T47D (cell line): ENCODE measurements at regions not wholly inside any gene's neighbourhood (a gene's known extent, or its start where the extent isn't known, plus 50 kb on each side); places are given as distances from the start of the nearest gene placed in this dataset.
"Not testable (repeated sequence)": the region's sequence is repeated elsewhere in the genome, so short reads cannot be mapped to it uniquely, and the experiment has no call there.

Source experiments
- DNase-seq, 2 experiments: peaks; one replicate each; pipeline versions ENCODE4 v3.0.0 to v3.0.0-alpha.2; 2011 to 2012; ENCODE audit warnings: low read depth in 1 of 2, low spot score in 1 of 2
- JUND ChIP-seq: IDR thresholded peaks from 2 replicates; pipeline ENCODE4 v1.6.1; 2012; ENCODE audit warnings: low read depth
- in situ Hi-C: cut with HindIII; loops from 2 replicates; pipeline ENCODE4 v1.10.0; 2016; ENCODE audit warnings: low sequenced_read_pairs, low pct_unique_long_range_greater_than_20kb

GRCh38 chr4:38371391-38371851 is 292.6 kb upstream of the KLF3 start:
- no peak for TF ChIP-seq JUND
- in situ Hi-C loops = no loop called here
- DNase-seq = no peak

- DNase-seq = no peak
- TF ChIP-seq JUND = no peak
- in situ Hi-C loops = no loop called here
Observed at GRCh38 chr4:38373375-38373774, 290.6 kb upstream of the KLF3 start.

- in situ Hi-C loops = no loop called here
- no peak for TF ChIP-seq JUND
- DNase-seq = no peak
Observed at GRCh38 chr4:38377195-38377594, 286.8 kb upstream of the KLF3 start.

- TF ChIP-seq JUND = no peak
- in situ Hi-C loops = no loop called here
- DNase-seq = no peak
Observed at GRCh38 chr4:38378478-38378877, 285.5 kb upstream of the KLF3 start.

- no peak for DNase-seq
- no peak for TF ChIP-seq JUND
- in situ Hi-C loops = no loop called here
Observed at GRCh38 chr4:38381788-38382187, 282.2 kb upstream of the KLF3 start.

- TF ChIP-seq JUND = no peak
- in situ Hi-C loops = no loop called here
- DNase-seq = no peak
Observed at GRCh38 chr4:38382520-38382919, 281.5 kb upstream of the KLF3 start.

GRCh38 chr4:38383646-38384121 is 280.3 kb upstream of the KLF3 start:
- in situ Hi-C loops = no loop called here
- TF ChIP-seq JUND = no peak
- no peak for DNase-seq

GRCh38 chr4:38385093-38386004 is 278.6 kb upstream of the KLF3 start:
- DNase-seq = no peak
- in situ Hi-C loops = no loop called here
- no peak for TF ChIP-seq JUND

- in situ Hi-C loops = no loop called here
- TF ChIP-seq JUND = no peak
- DNase-seq = no peak
Observed at GRCh38 chr4:38386005-38386551, 277.9 kb upstream of the KLF3 start.

GRCh38 chr4:38386654-38387188 is 277.3 kb upstream of the KLF3 start:
- no peak for TF ChIP-seq JUND
- no peak for DNase-seq
- in situ Hi-C loops = no loop called here

GRCh38 chr4:38387348-38387747 is 276.7 kb upstream of the KLF3 start:
- DNase-seq = peak in 1 of 2 experiments; percentile 1
- in situ Hi-C loops = no loop called here
- TF ChIP-seq JUND = no peak

GRCh38 chr4:38387819-38388218 is 276.2 kb upstream of the KLF3 start:
- no peak for TF ChIP-seq JUND
- DNase-seq = no peak
- in situ Hi-C loops = no loop called here

GRCh38 chr4:38388907-38389306 is 275.1 kb upstream of the KLF3 start:
- in situ Hi-C loops, DNase-seq: not testable (repeated sequence)
